ENCODE measurements at regions not wholly inside any gene's neighbourhood (a gene's known extent, or its start where the extent isn't known, plus 50 kb on each side); places are given as distances from the start of the nearest gene placed in this dataset.

- TF ChIP-seq, protein P1, sequence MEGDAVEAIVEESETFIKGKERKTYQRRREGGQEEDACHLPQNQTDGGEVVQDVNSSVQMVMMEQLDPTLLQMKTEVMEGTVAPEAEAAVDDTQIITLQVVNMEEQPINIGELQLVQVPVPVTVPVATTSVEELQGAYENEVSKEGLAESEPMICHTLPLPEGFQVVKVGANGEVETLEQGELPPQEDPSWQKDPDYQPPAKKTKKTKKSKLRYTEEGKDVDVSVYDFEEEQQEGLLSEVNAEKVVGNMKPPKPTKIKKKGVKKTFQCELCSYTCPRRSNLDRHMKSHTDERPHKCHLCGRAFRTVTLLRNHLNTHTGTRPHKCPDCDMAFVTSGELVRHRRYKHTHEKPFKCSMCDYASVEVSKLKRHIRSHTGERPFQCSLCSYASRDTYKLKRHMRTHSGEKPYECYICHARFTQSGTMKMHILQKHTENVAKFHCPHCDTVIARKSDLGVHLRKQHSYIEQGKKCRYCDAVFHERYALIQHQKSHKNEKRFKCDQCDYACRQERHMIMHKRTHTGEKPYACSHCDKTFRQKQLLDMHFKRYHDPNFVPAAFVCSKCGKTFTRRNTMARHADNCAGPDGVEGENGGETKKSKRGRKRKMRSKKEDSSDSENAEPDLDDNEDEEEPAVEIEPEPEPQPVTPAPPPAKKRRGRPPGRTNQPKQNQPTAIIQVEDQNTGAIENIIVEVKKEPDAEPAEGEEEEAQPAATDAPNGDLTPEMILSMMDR (IDR thresholded peaks at IDR 0.05; ENCODE audit: poor library complexity, severe bottlenecking), result no peak
- no peak for TF ChIP-seq EZH2 (IDR thresholded peaks at IDR 0.05; ENCODE audit: borderline replicate concordance, insufficient read depth, low read length, poor library complexity, severe bottlenecking)
- no peak for TF ChIP-seq POLR2AphosphoS5 (IDR thresholded peaks at IDR 0.05)
- no peak for TF ChIP-seq RAD21 (conservative IDR thresholded peaks at IDR 0.05)
Measured at GRCh38 chr5:85556464-85556863, 1061.3 kb upstream of the COX7C start.

Data from neural cell (in vitro differentiated cells).